HUDEP-2 (cell line): ENCODE measurements at regions not wholly inside any gene's neighbourhood (a gene's known extent, or its start where the extent isn't known, plus 50 kb on each side); places are given as distances from the start of the nearest gene placed in this dataset.
"Not testable (repeated sequence)": the region's sequence is repeated elsewhere in the genome, so short reads cannot be mapped to it uniquely, and the experiment has no call there.

Source experiments
- DNase-seq, 76 experiments: peaks; one replicate each; lab custom pipeline; 2025; ENCODE audit not compliant: unreplicated experiment in 76 of 76; lab: John Stamatoyannopoulos, UW

- DNase-seq, result no peak
Observed at GRCh38 chr1:193480755-193481154, 294.3 kb upstream of the B3GALT2 start.

- peak in 1 of 76 experiments; percentile 1 for DNase-seq
Observed at GRCh38 chr1:193479187-193479586, 292.8 kb upstream of the B3GALT2 start.

- no peak for DNase-seq
Observed at GRCh38 chr1:193476748-193477147, 290.3 kb upstream of the B3GALT2 start.

GRCh38 chr1:193473932-193474331 lies 287.5 kb upstream of the B3GALT2 start:
- DNase-seq, result no peak

GRCh38 chr1:193472838-193473398 lies 286.5 kb upstream of the B3GALT2 start:
- DNase-seq, result no peak

- DNase-seq, result no peak
Observed at GRCh38 chr1:193472430-193472829, 286.0 kb upstream of the B3GALT2 start.

GRCh38 chr1:193471981-193472380 lies 285.6 kb upstream of the B3GALT2 start:
- DNase-seq, result no peak

GRCh38 chr1:193463326-193463932 lies 277.0 kb upstream of the B3GALT2 start:
- no peak for DNase-seq

- peak in 2 of 76 experiments; percentile 5 for DNase-seq
Observed at GRCh38 chr1:193462629-193463320, 276.4 kb upstream of the B3GALT2 start.

GRCh38 chr1:193458628-193459027 lies 272.2 kb upstream of the B3GALT2 start:
- DNase-seq, result no peak

- DNase-seq, result no peak
Observed at GRCh38 chr1:193457676-193458075, 271.3 kb upstream of the B3GALT2 start.

GRCh38 chr1:193456811-193457280 lies 270.4 kb upstream of the B3GALT2 start:
- no peak for DNase-seq

- no peak for DNase-seq
Observed at GRCh38 chr1:193451606-193452005, 265.2 kb upstream of the B3GALT2 start.

- no peak for DNase-seq
Observed at GRCh38 chr1:193451001-193451400, 264.6 kb upstream of the B3GALT2 start.

GRCh38 chr1:193448682-193449461 lies 262.5 kb upstream of the B3GALT2 start:
- DNase-seq, result no peak

- no peak for DNase-seq
Observed at GRCh38 chr1:193443886-193444285, 257.5 kb upstream of the B3GALT2 start.

GRCh38 chr1:193438771-193439170 lies 252.4 kb upstream of the B3GALT2 start:
- DNase-seq, result no peak

GRCh38 chr1:193438312-193438711 lies 251.9 kb upstream of the B3GALT2 start:
- DNase-seq, result no peak

- DNase-seq, result no peak
Observed at GRCh38 chr1:193437785-193438184, 251.4 kb upstream of the B3GALT2 start.

- DNase-seq, result not testable (repeated sequence)
Observed at GRCh38 chr1:193437333-193437732, 250.9 kb upstream of the B3GALT2 start.

GRCh38 chr1:193435781-193436180 lies 249.4 kb upstream of the B3GALT2 start:
- no peak for DNase-seq
